KMS-11 (cell line): ENCODE measurements at regions not wholly inside any gene's neighbourhood (a gene's known extent, or its start where the extent isn't known, plus 50 kb on each side); places are given as distances from the start of the nearest gene placed in this dataset.

Experiments used
- H2AFZ ChIP-seq: fragments of 200-600 bp; sonication (generic); 2 replicates; pipeline ENCODE4 v1.6.1; 2016; ENCODE audit warnings: antibody characterized with exemption, mixed run types, low read depth
- H3K27ac ChIP-seq: fragments of 200-600 bp; sonication (generic); 2 replicates; pipeline ENCODE4 v1.6.1; 2016; ENCODE audit warnings: mild to moderate bottlenecking, mixed run types
- H3K27me3 ChIP-seq: fragments of 200-600 bp; sonication (generic); 2 replicates; pipeline ENCODE4 v1.6.1; 2017; ENCODE audit warnings: mild to moderate bottlenecking, low read depth, mixed run types, moderate library complexity; ENCODE audit not compliant: insufficient read depth
- H3K36me3 ChIP-seq: fragments of 200-600 bp; sonication (generic); 2 replicates; pipeline ENCODE4 v1.6.1; 2017; ENCODE audit warnings: mild to moderate bottlenecking, mixed run types; ENCODE audit not compliant: insufficient read depth
- H3K4me1 ChIP-seq: fragments of 200-600 bp; sonication (generic); 2 replicates; pipeline ENCODE4 v1.6.1; 2016; ENCODE audit warnings: mild to moderate bottlenecking, low read depth, mixed run types; ENCODE audit not compliant: poor library complexity, severe bottlenecking
- H3K4me2 ChIP-seq: fragments of 200-600 bp; sonication (generic); 2 replicates; pipeline ENCODE4 v1.7.0; 2016; ENCODE audit warnings: mild to moderate bottlenecking, mixed run types
- H3K4me3 ChIP-seq: fragments of 200-600 bp; sonication (generic); IDR thresholded peaks from 2 replicates; pipeline ENCODE4 v1.6.1; 2017; ENCODE audit warnings: low read depth, low read length, mixed read lengths; ENCODE audit not compliant: insufficient read depth
- H3K79me2 ChIP-seq: fragments of 200-600 bp; sonication (generic); 2 replicates; pipeline ENCODE4 v1.6.1; 2016; ENCODE audit warnings: low read depth, mixed run types; ENCODE audit not compliant: insufficient read depth
- H3K9ac ChIP-seq: fragments of 200-600 bp; sonication (generic); 2 replicates; pipeline ENCODE4 v1.6.1; 2016; ENCODE audit warnings: mild to moderate bottlenecking, mixed run types
- H4K20me1 ChIP-seq: fragments of 200-600 bp; sonication (generic); 2 replicates; pipeline ENCODE4 v1.6.1; 2016; ENCODE audit warnings: mild to moderate bottlenecking, mixed run types; ENCODE audit not compliant: insufficient read depth
- TF ChIP-seq, protein P1 (sequence below): fragments of 200-600 bp; sonication (generic); conservative IDR thresholded peaks from 2 replicates; pipeline ENCODE4 v1.6.1; 2017; ENCODE audit warnings: low read depth, mild to moderate bottlenecking, antibody characterized with exemption, low read length, moderate library complexity, mixed read lengths

DNA sequence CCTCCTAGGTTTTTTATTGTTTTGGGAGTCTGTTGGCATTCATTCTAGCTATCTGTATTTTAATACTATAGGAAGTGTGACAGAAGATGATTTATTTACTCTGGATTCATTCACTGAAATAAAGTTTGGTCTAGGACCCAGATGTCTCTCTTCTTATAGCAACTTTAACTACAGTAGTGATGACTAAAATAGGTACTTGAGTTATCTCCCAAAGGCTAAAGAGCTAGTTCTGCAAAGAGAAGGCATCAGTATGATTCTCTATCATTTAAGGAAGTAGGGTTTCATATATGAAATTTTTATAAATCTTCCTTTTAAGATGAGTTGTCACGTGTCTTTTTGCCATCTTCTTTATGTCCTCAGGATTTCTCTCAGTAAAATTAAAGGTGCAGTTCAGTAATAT lies 507.4 kb downstream of the KCTD12 start:
- TF ChIP-seq, protein P1, sequence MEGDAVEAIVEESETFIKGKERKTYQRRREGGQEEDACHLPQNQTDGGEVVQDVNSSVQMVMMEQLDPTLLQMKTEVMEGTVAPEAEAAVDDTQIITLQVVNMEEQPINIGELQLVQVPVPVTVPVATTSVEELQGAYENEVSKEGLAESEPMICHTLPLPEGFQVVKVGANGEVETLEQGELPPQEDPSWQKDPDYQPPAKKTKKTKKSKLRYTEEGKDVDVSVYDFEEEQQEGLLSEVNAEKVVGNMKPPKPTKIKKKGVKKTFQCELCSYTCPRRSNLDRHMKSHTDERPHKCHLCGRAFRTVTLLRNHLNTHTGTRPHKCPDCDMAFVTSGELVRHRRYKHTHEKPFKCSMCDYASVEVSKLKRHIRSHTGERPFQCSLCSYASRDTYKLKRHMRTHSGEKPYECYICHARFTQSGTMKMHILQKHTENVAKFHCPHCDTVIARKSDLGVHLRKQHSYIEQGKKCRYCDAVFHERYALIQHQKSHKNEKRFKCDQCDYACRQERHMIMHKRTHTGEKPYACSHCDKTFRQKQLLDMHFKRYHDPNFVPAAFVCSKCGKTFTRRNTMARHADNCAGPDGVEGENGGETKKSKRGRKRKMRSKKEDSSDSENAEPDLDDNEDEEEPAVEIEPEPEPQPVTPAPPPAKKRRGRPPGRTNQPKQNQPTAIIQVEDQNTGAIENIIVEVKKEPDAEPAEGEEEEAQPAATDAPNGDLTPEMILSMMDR = no peak
- no peaks in the 10 kb centered on the region for H3K4me1 ChIP-seq
- H3K4me3 ChIP-seq = no peak overlapping the region
- no peak overlapping the region for H3K9ac ChIP-seq
- no peak overlapping the region for H3K27ac ChIP-seq
- H3K27me3 ChIP-seq = no peaks in the 10 kb centered on the region
- H3K4me2 ChIP-seq = no peak overlapping the region
- no peaks in the 10 kb centered on the region for H3K79me2 ChIP-seq
- H4K20me1 ChIP-seq = no peaks in the 10 kb centered on the region
- H3K36me3 ChIP-seq = no peaks in the 10 kb centered on the region
- H2AFZ ChIP-seq = no peak overlapping the region

DNA sequence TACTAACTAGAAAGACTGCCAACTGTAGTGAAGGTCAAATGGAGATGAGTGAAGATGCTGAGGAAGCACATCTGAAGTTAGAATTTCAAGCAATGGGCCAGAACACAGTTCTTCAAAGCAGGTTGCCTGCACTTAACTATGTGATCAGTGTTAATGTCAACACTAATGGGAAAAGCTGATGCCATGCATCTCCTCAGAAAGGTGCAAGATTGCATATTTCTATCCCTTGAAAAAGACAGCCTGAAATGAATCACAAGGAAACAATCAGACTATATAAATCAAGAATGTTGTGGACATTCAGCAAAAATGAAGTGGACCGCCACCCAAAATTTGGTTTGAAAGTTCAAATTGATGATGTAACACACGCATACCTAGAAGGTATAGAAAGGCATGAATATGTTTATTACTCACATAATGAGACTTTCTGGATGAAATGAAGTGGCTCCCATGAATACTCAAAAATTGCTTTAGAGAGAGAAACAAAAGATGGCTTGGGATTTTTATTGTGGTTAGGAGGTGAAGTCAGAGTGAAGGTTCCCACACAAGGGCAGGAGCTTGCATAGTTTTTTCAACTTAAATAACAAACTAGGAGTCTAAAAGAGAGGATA lies 522.4 kb downstream of the KCTD12 start:
- Histone ChIP-seq H2AFZ (no peak overlapping the region), H3K9ac (no peak overlapping the region), H3K4me2 (no peak overlapping the region), H3K36me3 (no peaks in the 10 kb centered on the region), H3K4me3 (no peak overlapping the region), H4K20me1 (no peaks in the 10 kb centered on the region), H3K4me1 (no peaks in the 10 kb centered on the region), H3K79me2 (no peaks in the 10 kb centered on the region), H3K27ac (no peak overlapping the region), H3K27me3 (no peaks in the 10 kb centered on the region)
- TF ChIP-seq, protein P1 = no peak

DNA sequence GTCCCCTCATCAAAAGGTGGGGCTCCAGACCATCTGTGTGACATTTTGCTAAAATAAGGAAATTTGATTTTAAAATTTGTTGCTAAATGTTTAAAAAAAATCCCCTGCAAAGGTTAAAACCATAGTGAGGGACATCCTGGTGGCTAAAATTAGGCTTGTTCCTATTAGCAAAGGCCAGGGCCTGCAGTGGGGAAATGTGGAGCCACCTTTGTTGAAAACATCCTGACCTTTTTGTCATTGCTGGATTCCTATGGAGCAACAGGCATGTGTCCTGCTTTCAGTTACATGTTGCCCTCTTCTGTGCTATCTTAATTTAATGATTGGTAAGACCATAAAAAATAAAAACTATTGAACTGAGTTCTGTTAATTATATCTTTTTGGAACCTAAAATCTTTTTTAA lies 524.3 kb downstream of the KCTD12 start:
- Histone ChIP-seq H3K4me3 (no peak overlapping the region), H3K4me1 (no peaks in the 10 kb centered on the region), H4K20me1 (no peaks in the 10 kb centered on the region), H3K27ac (no peak overlapping the region), H3K27me3 (no peaks in the 10 kb centered on the region), H3K9ac (no peak overlapping the region), H3K4me2 (no peak overlapping the region), H2AFZ (no peak overlapping the region), H3K36me3 (no peaks in the 10 kb centered on the region), H3K79me2 (no peaks in the 10 kb centered on the region)
- TF ChIP-seq, protein P1 = no peak

DNA sequence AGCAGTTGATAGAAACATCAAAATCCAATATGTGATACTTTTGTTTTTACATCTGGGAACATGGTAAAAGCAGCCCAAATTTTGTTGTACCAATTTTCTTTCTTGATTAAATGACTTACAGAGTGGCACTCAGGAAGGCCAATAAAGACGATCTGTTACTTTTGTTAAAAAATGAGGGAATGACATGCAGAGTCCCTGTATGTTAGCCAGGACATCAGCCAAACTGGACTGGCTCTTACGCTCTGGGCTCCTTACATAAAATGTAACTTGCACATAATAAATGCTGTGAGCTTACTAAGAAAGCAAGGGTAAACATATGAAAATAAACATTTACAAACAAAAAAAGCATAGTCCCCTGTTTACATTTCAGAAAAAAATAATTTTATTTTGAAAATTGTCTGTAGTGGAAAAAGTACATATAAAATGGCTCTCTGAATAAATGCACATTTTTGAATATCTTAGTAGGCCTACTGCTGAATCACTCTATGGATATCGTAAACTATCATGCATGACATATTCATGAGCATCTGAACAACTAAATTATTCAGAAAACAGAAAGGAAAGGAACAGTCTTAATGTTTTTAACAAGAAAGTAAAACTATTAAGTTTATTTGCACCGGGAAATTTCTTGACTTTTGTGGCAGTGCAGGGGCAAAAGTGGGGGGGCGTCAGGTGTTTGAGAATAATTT lies 534.5 kb downstream of the KCTD12 start:
- Histone ChIP-seq H3K27me3 (no peaks in the 10 kb centered on the region), H3K27ac (no peak overlapping the region), H3K4me2 (no peak overlapping the region), H3K4me3 (no peak overlapping the region), H3K79me2 (no peaks in the 10 kb centered on the region), H2AFZ (no peak overlapping the region), H3K4me1 (no peaks in the 10 kb centered on the region), H4K20me1 (no peaks in the 10 kb centered on the region), H3K36me3 (no peaks in the 10 kb centered on the region), H3K9ac (no peak overlapping the region)
- TF ChIP-seq, protein P1 = no peak
